Hepatic stellate cell (primary cell): ENCODE measurements at regions not wholly inside any gene's neighbourhood (a gene's known extent, or its start where the extent isn't known, plus 50 kb on each side); places are given as distances from the start of the nearest gene placed in this dataset.
A peak's percentile ranks its signal among the peaks of the same experiment; 100 is the strongest.
"Not testable (repeated sequence)": the region's sequence is repeated elsewhere in the genome, so short reads cannot be mapped to it uniquely, and the experiment has no call there.

Experiments
- DNase-seq: peaks from one replicate; pipeline ENCODE4 v3.0.0; 2011; ENCODE audit warnings: low spot score

GRCh38 chr2:133840761-133841160 is 272.5 kb upstream of the NCKAP5 start:
- no peak for DNase-seq

DNA sequence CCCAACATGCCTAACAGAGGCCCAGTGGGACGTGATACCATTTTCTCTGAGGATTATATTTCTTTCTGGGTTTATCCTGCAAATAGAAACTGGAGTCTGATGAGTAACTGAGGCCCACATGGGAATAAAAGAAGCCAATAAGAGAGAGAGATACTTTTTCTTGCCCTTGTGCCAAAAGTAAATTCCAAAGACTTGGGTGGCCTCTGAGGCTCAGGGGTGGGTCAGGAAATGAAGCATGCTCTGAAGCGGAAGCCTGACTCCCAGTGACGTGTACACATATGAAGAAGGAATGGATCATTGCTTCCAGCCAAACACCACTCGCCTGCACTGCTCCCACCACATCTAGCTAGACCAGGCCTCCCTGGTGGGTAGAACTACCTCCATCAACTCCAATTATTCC is 273.6 kb upstream of the NCKAP5 start:
- peak; percentile 95 for DNase-seq

- no peak for DNase-seq
These were observed 274.2 kb upstream of the NCKAP5 start for GRCh38 chr2:133842446-133842845.

DNA sequence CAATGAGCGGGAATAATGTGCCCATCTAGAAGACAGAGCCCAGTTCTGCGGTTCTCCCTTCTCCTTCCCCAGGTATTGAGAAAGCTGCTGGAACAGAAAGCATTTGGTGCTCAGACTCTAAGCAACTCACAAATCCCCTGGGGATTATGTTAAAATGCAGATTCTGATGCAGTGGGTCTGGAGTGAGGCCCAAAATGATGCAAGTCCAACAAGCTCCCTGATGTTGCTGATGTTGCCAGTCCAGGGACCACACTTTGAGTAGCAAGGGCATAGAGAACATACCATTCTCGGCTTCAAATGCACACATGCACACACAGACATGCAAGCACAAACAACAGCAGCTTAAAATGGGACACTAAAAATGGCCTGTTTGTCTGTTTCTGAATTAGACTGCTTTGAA is 274.8 kb upstream of the NCKAP5 start:
- DNase-seq, result no peak

- no peak for DNase-seq
These were observed 275.3 kb upstream of the NCKAP5 start for GRCh38 chr2:133843551-133843950.

DNA sequence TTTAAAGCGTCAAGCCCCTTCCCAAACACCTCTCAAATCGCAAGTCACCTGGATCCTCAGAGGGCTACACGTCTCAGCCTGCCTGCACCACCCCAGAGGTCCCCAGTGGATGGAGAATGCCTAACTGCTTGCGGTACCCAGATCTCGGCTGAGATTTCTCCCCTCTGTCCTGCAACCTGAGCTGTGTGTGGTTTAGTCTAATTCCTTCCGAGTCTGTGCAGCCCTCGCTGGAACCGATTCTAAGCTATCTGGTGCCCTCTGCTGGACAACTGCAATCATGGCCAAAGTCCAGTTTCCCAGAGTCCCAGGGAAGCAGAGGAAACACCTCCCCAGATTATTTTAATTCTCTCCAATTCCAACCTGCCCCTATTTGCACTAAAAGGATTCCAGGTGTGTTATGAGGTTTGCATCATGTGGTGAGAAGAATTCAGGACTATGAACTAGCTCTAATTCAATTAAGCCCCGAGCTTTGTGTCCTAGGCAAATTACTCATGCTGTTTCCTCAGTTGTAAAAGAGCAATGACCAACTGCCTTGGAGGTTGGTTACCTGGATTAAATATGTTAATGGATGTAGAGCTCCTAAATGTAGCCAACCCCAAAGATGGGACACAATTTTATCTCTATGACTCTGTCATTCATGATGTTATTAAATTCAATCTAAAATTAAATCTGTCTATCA is 276.1 kb upstream of the NCKAP5 start:
- DNase-seq, result peak; percentile 79

DNA sequence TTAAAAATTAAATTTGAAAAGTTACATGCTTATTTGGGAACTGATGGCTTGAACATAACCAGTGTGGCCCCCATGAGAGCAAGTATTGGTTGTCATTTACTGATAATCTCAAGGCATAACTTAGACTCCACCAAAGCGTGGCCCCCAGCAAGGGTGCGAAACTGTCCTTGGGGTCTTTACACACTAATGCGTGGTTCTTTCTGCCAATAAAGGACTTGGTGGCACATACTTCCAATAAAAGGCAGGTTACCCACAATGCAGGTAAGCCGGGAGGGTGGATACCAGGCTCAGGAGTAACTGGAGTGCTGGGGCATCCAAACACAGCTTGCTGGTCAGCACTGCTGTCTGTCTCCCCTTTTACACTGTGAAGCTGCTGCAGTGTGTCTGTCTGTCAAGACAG is 278.2 kb upstream of the NCKAP5 start:
- DNase-seq, result no peak

- no peak for DNase-seq
These were observed 279.3 kb upstream of the NCKAP5 start for GRCh38 chr2:133847591-133847990.

DNA sequence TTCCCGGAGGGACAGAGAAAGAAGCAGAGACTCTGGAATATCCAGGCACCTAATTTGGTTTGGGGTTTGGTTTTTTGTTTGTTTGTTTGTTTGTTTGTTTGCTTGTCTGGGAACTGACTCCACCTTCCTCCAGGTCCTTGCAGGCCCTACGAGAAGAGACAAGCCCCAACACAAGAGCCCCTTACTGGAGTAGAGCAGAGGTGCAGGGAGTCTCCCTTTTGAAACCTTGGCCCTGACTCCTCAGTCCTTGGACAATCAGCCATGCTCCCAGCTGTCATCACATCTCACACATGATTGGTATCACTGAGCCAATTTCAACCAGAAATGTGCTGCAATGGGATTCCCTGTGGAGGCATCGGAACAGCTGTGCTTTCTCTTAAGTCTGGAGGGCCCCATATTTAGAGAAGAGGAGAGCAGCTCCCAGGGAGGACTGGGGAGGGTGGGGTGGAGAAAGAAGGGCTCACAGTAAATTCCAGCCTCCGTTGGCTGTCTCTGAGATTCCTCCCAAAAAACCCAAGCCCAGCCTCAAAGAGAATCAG is 279.9 kb upstream of the NCKAP5 start:
- no peak for DNase-seq

DNA sequence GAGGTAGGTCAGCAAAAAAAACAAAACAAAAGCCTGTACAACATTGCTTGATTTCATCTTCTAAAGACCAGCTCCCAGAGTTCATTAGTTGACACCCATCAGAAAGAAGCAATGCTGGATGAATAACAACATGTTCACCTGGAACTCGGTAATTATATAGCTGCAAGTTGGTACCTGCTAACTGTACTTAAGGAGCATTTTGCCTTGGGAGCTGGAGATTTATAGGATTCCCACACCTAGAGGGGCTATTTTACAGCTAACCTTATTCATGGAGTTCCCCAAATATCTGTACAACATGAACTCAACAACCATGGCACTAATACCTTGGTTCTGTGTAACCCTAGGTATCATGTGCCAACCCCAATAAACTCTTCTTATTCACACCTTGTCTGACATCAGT is 281.1 kb upstream of the NCKAP5 start:
- no peak for DNase-seq

GRCh38 chr2:133854603-133855200 is 286.4 kb upstream of the NCKAP5 start:
- DNase-seq, result no peak

DNA sequence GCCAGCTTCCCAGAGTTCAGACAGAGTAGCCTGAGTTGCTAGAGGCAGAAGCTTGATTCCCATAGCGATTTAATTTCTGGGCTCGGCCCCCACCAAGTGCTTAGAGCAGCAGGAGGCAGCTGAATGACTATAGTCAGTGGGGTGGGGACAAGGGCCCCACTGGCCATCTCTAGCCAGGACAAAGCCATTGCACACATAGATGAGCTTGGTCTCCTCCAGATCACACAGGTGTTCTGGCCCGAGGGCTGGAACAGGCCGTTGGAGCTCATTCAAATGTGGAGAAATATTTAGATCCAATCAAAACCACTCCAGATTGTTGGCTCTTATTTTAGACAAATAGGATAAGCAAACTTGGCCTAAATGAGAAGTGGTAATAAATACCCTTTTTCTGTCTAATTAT is 287.3 kb upstream of the NCKAP5 start:
- no peak for DNase-seq

DNA sequence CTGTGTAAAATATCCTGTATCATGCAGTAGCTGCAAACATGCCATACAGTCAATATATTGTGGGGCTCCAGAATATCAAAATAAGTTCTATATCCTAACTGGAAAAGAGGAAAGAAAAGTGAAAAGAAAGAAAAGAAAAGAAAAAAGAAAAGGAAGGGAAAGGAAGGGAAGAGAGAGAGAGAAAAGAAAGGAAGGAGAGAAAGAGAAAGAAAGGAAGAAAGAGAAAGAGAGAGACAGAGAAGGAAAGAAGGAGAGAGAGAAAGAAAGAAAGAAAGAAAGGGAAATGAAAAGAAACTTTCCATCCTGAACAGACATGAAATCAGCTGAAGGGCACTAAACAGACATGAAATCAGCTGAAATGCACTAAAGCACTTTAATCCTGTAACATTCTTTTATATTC is 288.4 kb upstream of the NCKAP5 start:
- DNase-seq, result no peak

GRCh38 chr2:133859578-133859977 is 291.3 kb upstream of the NCKAP5 start:
- no peak for DNase-seq

- no peak for DNase-seq
These were observed 294.2 kb upstream of the NCKAP5 start for GRCh38 chr2:133862400-133862977.

- DNase-seq, result no peak
These were observed 295.0 kb upstream of the NCKAP5 start for GRCh38 chr2:133863106-133863800.

DNA sequence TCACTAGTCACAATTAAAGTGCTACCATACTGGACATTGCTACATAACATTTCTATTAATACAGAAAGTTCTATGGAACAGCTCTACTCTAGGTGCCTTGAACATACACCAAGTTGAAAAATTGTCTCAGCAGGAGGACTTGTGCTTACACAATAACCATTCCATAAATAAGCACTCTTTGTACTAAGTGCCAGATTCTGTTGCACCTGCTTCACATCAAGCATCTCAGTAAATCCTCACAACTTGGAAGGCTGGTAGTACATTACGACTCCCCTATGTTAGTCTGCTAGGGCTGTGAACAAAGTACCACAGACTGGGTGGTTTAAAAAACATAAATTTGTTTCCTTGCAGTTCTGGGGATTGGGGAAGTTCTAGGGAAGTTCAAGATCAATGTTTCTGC is 296.9 kb upstream of the NCKAP5 start:
- DNase-seq, result no peak

DNA sequence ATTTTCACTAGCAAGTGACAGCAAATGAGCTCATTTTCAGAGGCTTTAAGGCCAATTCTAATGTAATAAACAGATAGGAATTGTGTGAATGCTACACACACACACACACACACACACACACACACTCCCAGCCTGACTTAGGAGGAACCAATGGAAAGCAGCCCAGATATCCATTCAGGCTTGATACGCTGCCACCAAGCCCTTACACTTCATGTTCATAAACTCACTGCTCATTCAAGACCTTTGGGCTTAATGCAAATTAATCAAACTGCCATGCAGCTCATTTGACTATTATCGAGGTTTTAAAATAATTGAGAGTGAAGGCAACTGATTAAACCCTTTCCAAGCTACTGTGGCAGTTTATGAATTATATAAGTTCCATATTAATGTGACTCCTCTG is 298.9 kb upstream of the NCKAP5 start:
- DNase-seq, result no peak

DNA sequence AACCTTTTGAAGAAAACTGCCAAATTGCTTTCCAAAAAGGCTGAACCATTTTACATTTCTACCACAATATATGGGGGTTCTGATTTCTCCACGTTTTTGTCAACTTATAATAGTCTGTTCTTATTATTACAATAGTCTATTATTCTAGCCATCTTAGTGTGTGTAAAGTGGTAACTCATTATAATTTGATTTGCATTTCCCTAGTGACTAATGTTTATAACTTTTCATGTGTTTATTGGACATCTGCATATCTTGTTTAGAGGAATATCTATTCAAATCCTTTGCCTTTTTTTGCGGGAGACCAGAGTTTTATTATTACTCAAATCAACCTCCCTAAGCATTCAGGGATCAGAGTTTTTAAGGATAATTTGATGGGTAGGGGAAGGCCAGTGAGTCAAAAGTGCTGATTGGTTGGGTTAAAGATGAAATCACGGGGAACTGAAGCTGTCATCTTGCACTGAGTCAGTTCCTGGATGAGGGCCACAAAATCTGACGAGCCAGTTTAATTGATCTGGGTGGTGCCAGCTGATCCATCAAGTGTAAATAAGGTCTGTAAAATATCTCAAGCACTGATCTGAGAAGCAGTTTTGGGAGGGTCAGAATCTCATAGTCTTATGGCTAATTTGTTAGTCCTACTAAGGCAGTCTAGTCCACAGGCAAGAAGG is 303.4 kb upstream of the NCKAP5 start:
- DNase-seq, result no peak

DNA sequence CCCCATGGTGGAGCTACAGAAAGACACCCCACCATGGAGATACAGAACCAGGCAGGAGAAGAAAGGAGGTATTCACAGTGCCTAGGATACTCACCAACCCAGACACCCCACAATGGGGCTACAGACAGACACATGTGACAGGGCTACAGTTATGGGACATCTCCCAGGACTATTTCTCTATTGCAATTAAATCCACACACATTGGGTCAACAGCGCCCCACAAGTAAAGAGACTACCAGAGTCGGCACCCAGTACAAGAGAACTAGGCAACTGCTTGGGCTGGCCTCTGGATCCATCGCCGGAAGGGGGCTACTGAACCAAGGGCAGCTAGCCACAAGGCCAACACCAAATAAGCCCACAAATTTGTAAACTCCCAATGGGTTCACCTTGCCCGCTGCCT is 310.1 kb upstream of the NCKAP5 start:
- no peak for DNase-seq

GRCh38 chr2:133879703-133880102 is 311.4 kb upstream of the NCKAP5 start:
- DNase-seq, result no peak

DNA sequence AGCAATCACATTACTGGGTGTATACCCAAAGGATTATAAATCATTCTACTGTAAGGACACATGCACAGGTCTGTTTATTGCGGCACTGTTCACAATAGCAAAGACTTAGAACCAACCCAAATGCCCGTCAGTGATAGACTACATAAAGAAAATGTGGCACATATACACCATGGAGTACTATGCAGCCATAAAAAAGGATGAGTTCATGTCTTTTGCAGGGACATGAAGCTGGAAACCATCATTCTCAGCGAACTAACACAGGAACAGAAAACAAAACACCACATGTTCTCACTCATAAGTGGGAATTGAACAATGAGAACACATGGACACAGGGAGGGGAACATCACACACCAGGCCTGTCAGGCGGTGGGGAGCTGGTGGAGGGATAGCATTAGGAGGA is 313.9 kb upstream of the NCKAP5 start:
- not testable (repeated sequence) for DNase-seq
